Kidney (tissue), 13 donors: ENCODE measurements at regions not wholly inside any gene's neighbourhood (a gene's known extent, or its start where the extent isn't known, plus 50 kb on each side); places are given as distances from the start of the nearest gene placed in this dataset.

Experiments
- DNase-seq, 5 donors: peaks; one replicate each; pipeline ENCODE4 v3.0.0-alpha.2; 2013 to 2020
- FAIRE-seq: peaks from 2 replicates; lab custom pipeline; 2012; peaks lifted over from hg19 to GRCh38; lab: Jason Lieb, UNC
- H3K27ac ChIP-seq, 2 donors: one replicate each; pipeline ENCODE4 v1.7.0; 2013; ENCODE audit warnings: low read depth in 2 of 2, low read length in 2 of 2, inconsistent platforms in 1 of 2
- H3K27me3 ChIP-seq: one replicate; pipeline ENCODE4 v1.7.1; 2013; ENCODE audit warnings: low read length, inconsistent platforms; ENCODE audit not compliant: control insufficient read depth, insufficient read depth
- H3K36me3 ChIP-seq, 3 donors: one replicate each; pipeline versions ENCODE4 v1.7.0 to v1.7.1; 2013; ENCODE audit warnings: low read length in 3 of 3, control low read depth in 1 of 3, inconsistent platforms in 1 of 3; ENCODE audit not compliant: insufficient read depth in 3 of 3, control insufficient read depth in 2 of 3
- H3K4me1 ChIP-seq, 3 donors: one replicate each; pipeline versions ENCODE4 v1.7.0 to v1.7.1; 2013; ENCODE audit warnings: low read length in 3 of 3, inconsistent platforms in 1 of 3, low read depth in 1 of 3; ENCODE audit not compliant: control insufficient read depth in 2 of 3, insufficient read depth in 2 of 3
- H3K4me3 ChIP-seq, 3 donors: one replicate each; pipeline versions ENCODE4 v1.7.0 to v1.8.1; 2013; ENCODE audit warnings: low read length in 3 of 3, control low read depth in 1 of 3, inconsistent platforms in 1 of 3
- H3K9ac ChIP-seq, 3 donors: one replicate each; pipeline versions ENCODE4 v1.7.0 to v1.7.1; 2013; ENCODE audit warnings: low read length in 3 of 3, control low read depth in 1 of 3, inconsistent platforms in 1 of 3
- H3K9me3 ChIP-seq, 3 donors: one replicate each; pipeline versions ENCODE4 v1.7.0 to v1.7.1; 2013; ENCODE audit warnings: low read length in 3 of 3, control low read depth in 1 of 3, inconsistent platforms in 1 of 3; ENCODE audit not compliant: control insufficient read depth in 2 of 3, insufficient read depth in 1 of 3
- intact Hi-C: fragments of 100-400 bp; cut with DNase I; formaldehyde crosslinking; loops from one replicate; pipeline ENCODE4 v1.11.1; 2022
- TF ChIP-seq, protein P1 (sequence below): IDR thresholded peaks from 3 replicates; pipeline ENCODE4 v1.5.1; 2012; ENCODE audit warnings: mild to moderate bottlenecking, moderate library complexity, borderline replicate concordance; ENCODE audit not compliant: insufficient read depth; ENCODE audit errors: extremely low read depth
- donor health status: control.
- donor health status: control.
- donor health status: control.
- donor health status: control.
- donor health status: control.
- donor health status: DM: yes; HTN: yes; CAD: no.
- donor health status: Normal renal cell carcinoma (clear cell type).

DNA sequence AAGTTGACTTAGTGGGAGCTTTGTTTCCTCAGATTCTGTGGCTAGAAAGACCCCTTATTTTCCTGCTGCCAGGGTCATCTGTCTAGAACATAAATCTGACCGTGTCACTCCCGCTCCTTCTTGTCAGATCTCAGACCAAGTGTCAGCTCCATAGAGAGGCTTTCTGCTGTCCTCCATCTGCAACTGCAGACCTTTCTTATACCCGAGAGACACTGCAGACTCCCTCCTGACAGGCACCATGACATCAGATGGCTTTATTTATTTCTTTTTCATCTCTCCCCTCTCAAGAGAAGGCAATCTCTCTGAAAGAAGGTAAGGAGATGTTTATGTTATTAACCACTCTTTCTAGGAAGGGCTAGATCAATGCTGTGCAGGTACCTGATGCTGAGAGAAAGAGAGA is 726.5 kb downstream of the UQCRFS1 start:
- H3K4me1 ChIP-seq: no peaks in the 10 kb centered on the region
- no peaks in the 10 kb centered on the region for H3K9me3 ChIP-seq
- no peaks in the 10 kb centered on the region for H3K27me3 ChIP-seq
- no peak overlapping the region for H3K9ac ChIP-seq
- FAIRE-seq (no peak), DNase-seq (no peak)
- intact Hi-C loops: no loop called here
- H3K4me3 ChIP-seq: no peak overlapping the region
- no peaks in the 10 kb centered on the region for H3K36me3 ChIP-seq
- H3K27ac ChIP-seq: no peak overlapping the region
- TF ChIP-seq, protein P1, sequence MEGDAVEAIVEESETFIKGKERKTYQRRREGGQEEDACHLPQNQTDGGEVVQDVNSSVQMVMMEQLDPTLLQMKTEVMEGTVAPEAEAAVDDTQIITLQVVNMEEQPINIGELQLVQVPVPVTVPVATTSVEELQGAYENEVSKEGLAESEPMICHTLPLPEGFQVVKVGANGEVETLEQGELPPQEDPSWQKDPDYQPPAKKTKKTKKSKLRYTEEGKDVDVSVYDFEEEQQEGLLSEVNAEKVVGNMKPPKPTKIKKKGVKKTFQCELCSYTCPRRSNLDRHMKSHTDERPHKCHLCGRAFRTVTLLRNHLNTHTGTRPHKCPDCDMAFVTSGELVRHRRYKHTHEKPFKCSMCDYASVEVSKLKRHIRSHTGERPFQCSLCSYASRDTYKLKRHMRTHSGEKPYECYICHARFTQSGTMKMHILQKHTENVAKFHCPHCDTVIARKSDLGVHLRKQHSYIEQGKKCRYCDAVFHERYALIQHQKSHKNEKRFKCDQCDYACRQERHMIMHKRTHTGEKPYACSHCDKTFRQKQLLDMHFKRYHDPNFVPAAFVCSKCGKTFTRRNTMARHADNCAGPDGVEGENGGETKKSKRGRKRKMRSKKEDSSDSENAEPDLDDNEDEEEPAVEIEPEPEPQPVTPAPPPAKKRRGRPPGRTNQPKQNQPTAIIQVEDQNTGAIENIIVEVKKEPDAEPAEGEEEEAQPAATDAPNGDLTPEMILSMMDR: no peak

DNA sequence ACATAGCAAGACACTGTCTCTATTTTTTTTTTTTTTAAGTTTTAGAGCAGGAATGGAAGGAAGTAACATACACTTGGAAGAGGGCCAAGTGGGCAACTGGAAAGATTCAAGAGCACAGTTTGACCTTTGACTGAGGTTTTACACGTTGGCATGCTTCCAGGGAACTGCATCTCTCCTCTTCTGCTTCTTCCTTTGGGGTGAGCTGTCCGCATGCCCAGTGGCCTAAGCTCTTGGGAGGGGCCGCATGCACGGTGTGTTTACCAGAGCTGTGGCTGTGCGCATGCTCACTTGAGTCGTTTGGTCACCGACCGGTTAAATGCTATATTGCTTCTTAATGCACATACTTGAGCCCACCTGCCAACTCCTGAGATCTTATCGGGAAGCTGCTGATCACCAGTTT is 727.7 kb downstream of the UQCRFS1 start:
- TF ChIP-seq, protein P1: no peak
- Histone ChIP-seq H3K4me3 (no peak overlapping the region), H3K9ac (no peak overlapping the region), H3K4me1 (no peaks in the 10 kb centered on the region), H3K27me3 (no peaks in the 10 kb centered on the region), H3K27ac (no peak overlapping the region), H3K9me3 (no peaks in the 10 kb centered on the region), H3K36me3 (no peaks in the 10 kb centered on the region)
- DNase-seq (peak in 2 of 5 donors; percentile 20 to 44), FAIRE-seq (no peak)
- intact Hi-C loops: no loop called here

DNA sequence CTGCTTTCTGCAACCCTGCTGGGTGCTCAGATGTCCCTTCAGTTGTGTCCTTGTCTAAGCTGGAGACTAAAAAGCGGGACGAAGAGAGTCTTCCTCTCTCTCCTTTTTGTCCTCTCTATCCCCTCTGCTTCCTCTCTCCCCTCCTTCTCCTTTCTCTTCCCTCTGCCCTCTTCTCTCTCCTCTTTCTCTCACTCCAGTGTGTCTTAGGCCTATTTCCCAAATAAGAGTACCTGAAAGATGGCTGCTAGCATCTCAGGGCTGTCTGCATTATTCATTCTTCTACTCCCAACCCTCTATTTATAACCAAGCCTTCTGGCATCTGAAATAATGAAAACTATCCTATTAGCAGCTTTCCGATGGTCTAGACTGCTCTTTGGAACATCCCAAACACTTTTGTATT is 729.8 kb downstream of the UQCRFS1 start:
- DNase-seq: no peak
- intact Hi-C loops: no loop called here
- H3K36me3 ChIP-seq: no peaks in the 10 kb centered on the region
- no peak for FAIRE-seq
- H3K9me3 ChIP-seq: no peaks in the 10 kb centered on the region
- no peaks in the 10 kb centered on the region for H3K27me3 ChIP-seq
- no peaks in the 10 kb centered on the region for H3K4me1 ChIP-seq
- TF ChIP-seq, protein P1: no peak
- H3K4me3 ChIP-seq: no peak overlapping the region
- no peak overlapping the region for H3K9ac ChIP-seq
- no peak overlapping the region for H3K27ac ChIP-seq

DNA sequence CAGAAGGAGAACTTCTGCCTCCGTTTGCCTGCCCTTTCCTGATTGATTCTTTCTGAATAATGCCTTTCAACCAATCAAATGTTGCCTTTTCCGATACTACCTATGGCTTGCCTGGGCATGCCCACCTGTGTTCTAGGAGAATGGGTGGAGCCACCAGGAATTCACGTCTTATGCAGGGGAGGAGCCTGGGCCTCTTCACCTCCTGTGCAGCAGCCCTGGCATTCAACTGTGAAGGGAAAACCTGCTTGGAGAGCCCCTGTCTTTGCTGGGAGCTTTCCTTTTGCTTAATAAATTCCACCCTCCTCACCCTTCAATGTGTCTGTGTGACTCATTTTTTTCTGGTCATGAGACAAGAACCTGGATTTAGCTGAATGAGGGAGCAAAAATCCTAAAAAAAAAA is 730.7 kb downstream of the UQCRFS1 start:
- H3K9ac ChIP-seq: no peak overlapping the region
- H3K27ac ChIP-seq: no peak overlapping the region
- TF ChIP-seq, protein P1: no peak
- FAIRE-seq: no peak
- no peaks in the 10 kb centered on the region for H3K9me3 ChIP-seq
- no peaks in the 10 kb centered on the region for H3K4me1 ChIP-seq
- DNase-seq: peak in 2 of 5 donors; percentile 13 to 37
- no peaks in the 10 kb centered on the region for H3K27me3 ChIP-seq
- intact Hi-C loops: no loop called here
- H3K36me3 ChIP-seq: no peaks in the 10 kb centered on the region
- no peak overlapping the region for H3K4me3 ChIP-seq
